Keratinocyte (primary cell): ENCODE measurements at regions not wholly inside any gene's neighbourhood (a gene's known extent, or its start where the extent isn't known, plus 50 kb on each side); places are given as distances from the start of the nearest gene placed in this dataset.

Source experiments
- DNase-seq: peaks from one replicate; pipeline ENCODE4 v3.0.0-alpha.2; 2011; ENCODE audit warnings: low read depth, missing footprints, low spot score
- FAIRE-seq: peaks from 2 replicates; lab custom pipeline; 2011; peaks lifted over from hg19 to GRCh38; lab: Jason Lieb, UNC
- H2AFZ ChIP-seq: 2 replicates; pipeline ENCODE4 v1.6.0; 2012; ENCODE audit warnings: low read length, control low read depth, inconsistent platforms; ENCODE audit not compliant: control insufficient read depth
- H3K27ac ChIP-seq: 2 replicates; pipeline ENCODE4 v1.5.1; 2011; ENCODE audit warnings: low read length; ENCODE audit not compliant: control insufficient read depth, insufficient read depth
- H3K27me3 ChIP-seq: 3 replicates; pipeline ENCODE4 v1.6.0; 2011; ENCODE audit warnings: low read length; ENCODE audit not compliant: control insufficient read depth, insufficient read depth; ENCODE audit errors: extremely low read depth
- H3K36me3 ChIP-seq, 2 experiments: 2 replicates in 1 of 2; 3 replicates in 1 of 2; pipeline ENCODE4 v1.5.1; 2011; ENCODE audit warnings: low read length in 2 of 2, mild to moderate bottlenecking in 1 of 2; ENCODE audit not compliant: control insufficient read depth in 2 of 2, insufficient read depth in 2 of 2; ENCODE audit errors: extremely low read depth in 1 of 2
- H3K4me1 ChIP-seq: 3 replicates; pipeline ENCODE4 v1.5.1; 2011; ENCODE audit warnings: low read length; ENCODE audit not compliant: control insufficient read depth, insufficient read depth; ENCODE audit errors: extremely low read depth
- H3K4me2 ChIP-seq: 3 replicates; pipeline ENCODE4 v1.6.0; 2011; ENCODE audit warnings: low read depth, low read length; ENCODE audit not compliant: control insufficient read depth, insufficient read depth; ENCODE audit errors: extremely low read depth
- H3K4me3 ChIP-seq, 3 experiments: fragments of 200-600 bp in 1 of 3; sonication (generic) in 1 of 3; 2 replicates in 2 of 3; 3 replicates in 1 of 3; pipeline ENCODE4 v1.5.1; 2011 to 2016; ENCODE audit warnings: low read length in 3 of 3, mild to moderate bottlenecking in 3 of 3, control low read depth in 2 of 3, inconsistent platforms in 1 of 3, low read depth in 1 of 3, mixed read lengths in 1 of 3, mixed run types in 1 of 3, moderate library complexity in 1 of 3; ENCODE audit not compliant: control insufficient read depth in 2 of 3, insufficient read depth in 2 of 3; ENCODE audit errors: extremely low read depth in 1 of 3
- H3K79me2 ChIP-seq: 2 replicates; pipeline ENCODE4 v1.6.0; 2012; ENCODE audit warnings: low read length; ENCODE audit not compliant: control insufficient read depth, insufficient read depth
- H3K9ac ChIP-seq: 3 replicates; pipeline ENCODE4 v1.6.0; 2011; ENCODE audit warnings: low read length; ENCODE audit not compliant: control insufficient read depth, insufficient read depth; ENCODE audit errors: extremely low read depth
- H3K9me1 ChIP-seq: 3 replicates; pipeline ENCODE4 v1.6.0; 2011; ENCODE audit warnings: low read length; ENCODE audit not compliant: control insufficient read depth, insufficient read depth; ENCODE audit errors: extremely low read depth
- H3K9me3 ChIP-seq: 2 replicates; pipeline ENCODE4 v1.5.1; 2012; ENCODE audit warnings: low read depth, low read length; ENCODE audit not compliant: control insufficient read depth
- H4K20me1 ChIP-seq: 3 replicates; pipeline ENCODE4 v1.6.0; 2011; ENCODE audit warnings: low read length; ENCODE audit not compliant: control insufficient read depth, insufficient read depth; ENCODE audit errors: extremely low read depth
- EZH2 ChIP-seq: IDR thresholded peaks from one replicate; pipeline ENCODE4 v1.6.1; 2012; ENCODE audit warnings: inconsistent platforms, mild to moderate bottlenecking, low read length, moderate library complexity
- dilution Hi-C: fragments of 300-500 bp; cut with MboI; formaldehyde crosslinking; loops from one replicate; pipeline ENCODE4 v1.7.0; 2020; ENCODE audit warnings: low sequenced_read_pairs; ENCODE audit not compliant: extremely low pct_ligation_motif_present
- TF ChIP-seq, protein P1 (sequence below), 3 experiments: IDR thresholded peaks in 1 of 3; conservative IDR thresholded peaks in 1 of 3; optimal IDR thresholded peaks in 1 of 3; 2 replicates in 2 of 3; 3 replicates in 1 of 3; pipeline versions ENCODE3 to v1.5.1; 2011; ENCODE audit warnings: low read length in 3 of 3, mild to moderate bottlenecking in 3 of 3, moderate library complexity in 2 of 3, control low read depth in 1 of 3, inconsistent platforms in 1 of 3; ENCODE audit not compliant: insufficient read depth in 2 of 3; ENCODE audit errors: extremely low read depth in 1 of 3

DNA sequence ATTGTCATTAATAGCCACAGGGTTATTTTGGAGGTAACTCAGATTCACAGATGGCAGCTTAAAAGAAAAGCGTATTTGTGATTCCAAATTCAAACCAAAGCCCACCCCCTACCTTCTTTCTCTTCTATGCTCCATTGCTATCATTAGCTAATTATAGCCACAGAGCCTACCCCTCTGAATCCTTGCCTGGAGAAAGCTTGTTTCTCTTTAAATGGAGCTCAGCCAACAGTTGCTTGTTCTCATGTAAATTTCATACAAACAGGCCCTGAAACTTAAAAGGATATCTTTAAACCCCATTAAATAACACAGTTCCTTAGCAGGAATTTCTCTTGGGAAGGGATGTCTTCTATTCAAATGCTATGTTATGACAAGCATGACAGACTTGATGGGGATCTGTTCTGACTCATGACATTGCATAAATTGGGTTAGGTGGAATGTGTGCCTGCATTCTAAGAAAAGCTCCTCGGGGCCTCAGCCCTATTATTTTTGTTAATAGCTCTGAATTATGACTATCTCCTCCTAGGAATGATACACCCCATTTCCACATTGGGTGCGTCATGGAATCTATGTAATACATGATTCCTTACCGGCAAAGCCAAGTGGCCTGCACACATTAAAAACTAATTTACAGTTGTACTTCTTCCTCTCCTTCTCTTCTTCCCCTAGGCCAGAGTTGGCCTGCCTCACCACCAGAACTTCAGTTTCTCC, 265.8 kb downstream of the TAFA4 start:
- H3K4me3 ChIP-seq = no peak overlapping the region
- no peaks in the 10 kb centered on the region for H3K27me3 ChIP-seq
- DNase-seq = peak; percentile 30
- H3K4me2 ChIP-seq = no peak overlapping the region
- no peak for TF ChIP-seq EZH2
- TF ChIP-seq, protein P1, sequence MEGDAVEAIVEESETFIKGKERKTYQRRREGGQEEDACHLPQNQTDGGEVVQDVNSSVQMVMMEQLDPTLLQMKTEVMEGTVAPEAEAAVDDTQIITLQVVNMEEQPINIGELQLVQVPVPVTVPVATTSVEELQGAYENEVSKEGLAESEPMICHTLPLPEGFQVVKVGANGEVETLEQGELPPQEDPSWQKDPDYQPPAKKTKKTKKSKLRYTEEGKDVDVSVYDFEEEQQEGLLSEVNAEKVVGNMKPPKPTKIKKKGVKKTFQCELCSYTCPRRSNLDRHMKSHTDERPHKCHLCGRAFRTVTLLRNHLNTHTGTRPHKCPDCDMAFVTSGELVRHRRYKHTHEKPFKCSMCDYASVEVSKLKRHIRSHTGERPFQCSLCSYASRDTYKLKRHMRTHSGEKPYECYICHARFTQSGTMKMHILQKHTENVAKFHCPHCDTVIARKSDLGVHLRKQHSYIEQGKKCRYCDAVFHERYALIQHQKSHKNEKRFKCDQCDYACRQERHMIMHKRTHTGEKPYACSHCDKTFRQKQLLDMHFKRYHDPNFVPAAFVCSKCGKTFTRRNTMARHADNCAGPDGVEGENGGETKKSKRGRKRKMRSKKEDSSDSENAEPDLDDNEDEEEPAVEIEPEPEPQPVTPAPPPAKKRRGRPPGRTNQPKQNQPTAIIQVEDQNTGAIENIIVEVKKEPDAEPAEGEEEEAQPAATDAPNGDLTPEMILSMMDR (optimal IDR thresholded peaks at IDR 0.05 in 1 of 3, IDR thresholded peaks at IDR 0.05 in 1 of 3, conservative IDR thresholded peaks at IDR 0.05 in 1 of 3; ENCODE audit: extremely low read depth in 1 of 3, insufficient read depth in 2 of 3, low read length in 3 of 3) = no peak
- H2AFZ ChIP-seq = no peak overlapping the region
- FAIRE-seq = peak; percentile 62
- no peaks in the 10 kb centered on the region for H3K36me3 ChIP-seq
- H3K9me3 ChIP-seq = no peaks in the 10 kb centered on the region
- no peak overlapping the region for H3K27ac ChIP-seq
- dilution Hi-C loops = no loop called here
- no peaks in the 10 kb centered on the region for H3K9me1 ChIP-seq
- H3K4me1 ChIP-seq = peaks cover 8% of the 10 kb centered on the region
- H3K79me2 ChIP-seq = no peaks in the 10 kb centered on the region
- no peak overlapping the region for H3K9ac ChIP-seq
- H4K20me1 ChIP-seq = no peaks in the 10 kb centered on the region

DNA sequence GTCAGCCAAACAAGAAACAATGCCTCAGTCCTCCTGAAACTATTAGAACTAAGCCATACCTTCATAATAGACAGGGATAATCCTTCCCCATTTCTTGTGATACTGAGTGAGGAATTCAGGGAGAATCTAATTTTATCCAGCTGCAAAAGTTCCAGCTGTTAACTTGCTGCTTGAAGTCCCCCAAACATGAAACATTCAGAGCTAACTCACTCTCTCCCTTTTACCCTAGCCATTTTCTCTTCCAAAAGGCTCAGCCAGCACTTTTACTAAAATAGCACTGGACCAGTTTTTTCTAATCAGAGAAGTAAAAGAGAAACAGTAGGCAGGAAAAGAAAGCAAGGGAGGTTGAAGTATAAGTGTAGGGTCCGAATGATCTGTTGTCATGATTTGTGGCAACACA, 268.1 kb downstream of the TAFA4 start:
- Histone ChIP-seq H3K79me2 (no peaks in the 10 kb centered on the region), H3K4me3 (no peak overlapping the region), H3K27ac (no peak overlapping the region), H3K4me2 (no peak overlapping the region), H3K36me3 (no peaks in the 10 kb centered on the region), H2AFZ (no peak overlapping the region), H3K9ac (no peak overlapping the region), H3K4me1 (peaks cover 8% of the 10 kb centered on the region), H3K9me3 (no peaks in the 10 kb centered on the region), H3K9me1 (no peaks in the 10 kb centered on the region), H3K27me3 (no peaks in the 10 kb centered on the region), H4K20me1 (no peaks in the 10 kb centered on the region)
- FAIRE-seq = no peak
- no peak for DNase-seq
- dilution Hi-C loops = no loop called here
- TF ChIP-seq EZH2 = no peak
- TF ChIP-seq, protein P1 (optimal IDR thresholded peaks at IDR 0.05 in 1 of 3, IDR thresholded peaks at IDR 0.05 in 1 of 3, conservative IDR thresholded peaks at IDR 0.05 in 1 of 3; ENCODE audit: extremely low read depth in 1 of 3, insufficient read depth in 2 of 3, low read length in 3 of 3) = no peak
